ENCODE measurements at regions not wholly inside any gene's neighbourhood (a gene's known extent, or its start where the extent isn't known, plus 50 kb on each side); places are given as distances from the start of the nearest gene placed in this dataset.

DNA sequence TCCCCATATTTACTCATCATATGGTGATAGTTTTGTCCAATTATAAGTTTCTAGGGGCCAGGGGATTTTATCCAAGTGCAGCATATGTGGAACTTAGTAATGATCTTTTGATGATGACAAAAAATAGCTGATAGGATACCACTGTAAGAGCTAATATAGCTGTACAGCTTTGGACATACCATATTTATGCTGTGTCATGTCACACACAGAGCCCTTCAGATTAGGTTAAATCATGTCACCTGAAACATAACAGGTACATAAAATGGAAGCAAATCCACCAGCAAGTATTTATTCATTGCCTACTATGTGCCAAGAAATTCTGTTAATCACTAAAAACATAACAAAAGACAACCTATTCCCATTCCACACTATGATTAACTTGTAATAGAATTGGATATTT is 82.8 kb upstream of the IPO9 start (continued):
- TF ChIP-seq USF2 (IDR thresholded peaks at IDR 0.05; ENCODE audit: borderline replicate concordance, low read depth, low read length) (no peak), ELF1 (IDR thresholded peaks at IDR 0.05) (no peak), TAF1 (IDR thresholded peaks at IDR 0.05; ENCODE audit: borderline replicate concordance, low read depth, low read length) (no peak), NRF1 (IDR thresholded peaks at IDR 0.05; ENCODE audit: low read depth, low read length) (no peak), IRF3 (IDR thresholded peaks at IDR 0.05; ENCODE audit: low read depth, low read length) (no peak), GABPA (IDR thresholded peaks at IDR 0.05; ENCODE audit: low read depth) (no peak), CHD2 (IDR thresholded peaks at IDR 0.05; ENCODE audit: low read length, partially characterized antibody) (no peak), FOSL2 (IDR thresholded peaks at IDR 0.05; ENCODE audit: borderline replicate concordance, low read depth) (no peak), RAD21 (IDR thresholded peaks at IDR 0.05; ENCODE audit: low read length) (no peak)

DNA sequence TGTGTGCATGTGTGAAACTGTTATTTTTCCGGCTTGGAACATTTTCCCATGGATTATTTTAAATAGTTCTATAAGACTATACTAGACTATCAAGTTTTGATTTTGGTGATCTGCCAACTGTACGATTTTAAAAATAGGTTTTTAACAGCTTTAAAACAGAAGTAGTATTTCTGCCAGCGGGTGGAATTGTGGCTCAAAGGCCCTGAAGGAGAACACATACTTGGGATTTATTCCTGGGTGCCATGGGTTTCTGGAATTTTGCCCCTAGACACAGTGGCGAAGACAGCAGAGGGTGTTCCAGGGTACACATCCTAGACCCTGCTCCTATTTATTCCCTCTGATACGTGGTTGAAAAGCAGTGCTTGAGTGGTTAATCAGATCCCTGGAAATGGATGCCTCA is 81.7 kb upstream of the IPO9 start:
- Histone ChIP-seq H3K9me2 (no peaks in the 10 kb centered on the region), H3K4me1 (ENCODE audit: control insufficient read depth in 1 of 2, insufficient read depth in 2 of 2, low read depth in 1 of 2, low read length in 1 of 2) (peaks cover 29 to 65% of the 10 kb centered on the region in 2 experiments), H3K36me3 (replicated peaks in 1 of 2; ENCODE audit: control insufficient read depth in 1 of 2, insufficient read depth in 2 of 2, low read length in 1 of 2) (peaks cover 2 to 40% of the 10 kb centered on the region in 2 experiments), H4K20me1 (ENCODE audit: insufficient read depth) (no peaks in the 10 kb centered on the region; the same call in 1 of the 2 replicates), H3K9ac (peak overlapping the region; percentile 63), H3F3A (replicated peaks; ENCODE audit: insufficient read depth) (peaks cover 76% of the 10 kb centered on the region), H3K9me3 (no peaks in the 10 kb centered on the region), H3K4me3 (ENCODE audit: low read depth in 2 of 2, low read length in 1 of 2) (no peak overlapping the region), H3K4me2 (peak overlapping the region; percentile 29; the same call in 1 of the 2 replicates), H2AFZ (ENCODE audit: low read depth) (no peak overlapping the region), H3K79me2 (ENCODE audit: insufficient read depth) (peaks cover 96% of the 10 kb centered on the region), H3K27ac (ENCODE audit: low read depth in 2 of 2, low read length in 1 of 2) (peak overlapping the region; percentile 83 to 98; a peak in 3 of 4 replicates), H3K27me3 (ENCODE audit: insufficient read depth) (no peaks in the 10 kb centered on the region)
- no peak for DNase-seq
- WGBS (ENCODE audit: low lambda C conversion rate), result 86% methylated on average over 5 of the region's 5 CpGs
- ChIA-PET POLR2A (no interaction called here), CTCF (interaction anchor here (1.0 to 5.2 kb wide), 5 partner anchors 12 to 45 kb away, joined by 3 to 26 read pairs (median 4); no protein-coding TSS in a partner anchor)
- TF ChIP-seq TAF1 (IDR thresholded peaks at IDR 0.05; ENCODE audit: borderline replicate concordance, low read depth, low read length) (no peak), ELF1 (IDR thresholded peaks at IDR 0.05) (no peak), IRF3 (IDR thresholded peaks at IDR 0.05; ENCODE audit: low read depth, low read length) (no peak), USF2 (IDR thresholded peaks at IDR 0.05; ENCODE audit: borderline replicate concordance, low read depth, low read length) (no peak), NRF1 (IDR thresholded peaks at IDR 0.05; ENCODE audit: low read depth, low read length) (no peak), GABPA (IDR thresholded peaks at IDR 0.05; ENCODE audit: low read depth) (no peak), RFX5 (IDR thresholded peaks at IDR 0.05; ENCODE audit: low read length) (no peak), RCOR1 (IDR thresholded peaks at IDR 0.05; ENCODE audit: low read length) (no peak), SIN3A (IDR thresholded peaks at IDR 0.05; ENCODE audit: borderline replicate concordance, low read depth, low read length) (no peak), MEF2A (IDR thresholded peaks at IDR 0.05; ENCODE audit: borderline replicate concordance, low read depth) (no peak), CHD2 (IDR thresholded peaks at IDR 0.05; ENCODE audit: low read length, partially characterized antibody) (no peak), ZBTB33 (IDR thresholded peaks at IDR 0.05; ENCODE audit: borderline replicate concordance, low read depth) (no peak), FOXJ3 (CRISPR knock-in tag; IDR thresholded peaks at IDR 0.05) (no peak), RXRA (IDR thresholded peaks at IDR 0.05; ENCODE audit: borderline replicate concordance, low read depth) (no peak), TEAD4 (IDR thresholded peaks at IDR 0.05; ENCODE audit: borderline replicate concordance, insufficient read depth) (no peak)
- TF ChIP-seq, protein P1, sequence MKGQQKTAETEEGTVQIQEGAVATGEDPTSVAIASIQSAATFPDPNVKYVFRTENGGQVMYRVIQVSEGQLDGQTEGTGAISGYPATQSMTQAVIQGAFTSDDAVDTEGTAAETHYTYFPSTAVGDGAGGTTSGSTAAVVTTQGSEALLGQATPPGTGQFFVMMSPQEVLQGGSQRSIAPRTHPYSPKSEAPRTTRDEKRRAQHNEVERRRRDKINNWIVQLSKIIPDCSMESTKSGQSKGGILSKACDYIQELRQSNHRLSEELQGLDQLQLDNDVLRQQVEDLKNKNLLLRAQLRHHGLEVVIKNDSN (IDR thresholded peaks at IDR 0.05; ENCODE audit: borderline replicate concordance, low read depth), result no peak
